RWPE2 (cell line): ENCODE measurements at regions not wholly inside any gene's neighbourhood (a gene's known extent, or its start where the extent isn't known, plus 50 kb on each side); places are given as distances from the start of the nearest gene placed in this dataset.

Experiments used
- ATAC-seq: fragments of 200-7000 bp; cut with Tn5 transposase; 3 replicates; pipeline ENCODE4 v1.9.1; 2021; ENCODE audit warnings: low read depth
- DNase-seq: peaks from one replicate; pipeline ENCODE4 v3.0.0-alpha.2; 2020; ENCODE audit warnings: low spot score
- H3K27ac ChIP-seq: fragments of 450-650 bp; 2 replicates; pipeline ENCODE4 v1.5.1; 2017; ENCODE audit warnings: mild to moderate bottlenecking; ENCODE audit not compliant: poor library complexity, severe bottlenecking
- H3K27me3 ChIP-seq: fragments of 250-450 bp; sonication (Bioruptor Pico); 2 replicates; pipeline ENCODE4 v1.5.1; 2021; ENCODE audit warnings: mild to moderate bottlenecking, moderate library complexity; ENCODE audit not compliant: insufficient read depth, poor library complexity, severe bottlenecking
- H3K36me3 ChIP-seq: fragments of 250-450 bp; sonication (Bioruptor Pico); 2 replicates; pipeline ENCODE4 v1.5.1; 2020; ENCODE audit warnings: low read depth, mild to moderate bottlenecking, moderate library complexity
- H3K4me1 ChIP-seq: fragments of 250-450 bp; sonication (Bioruptor Pico); 2 replicates; pipeline ENCODE4 v1.5.1; 2021; ENCODE audit warnings: mild to moderate bottlenecking, moderate library complexity; ENCODE audit not compliant: insufficient read depth, poor library complexity, severe bottlenecking
- H3K4me3 ChIP-seq: fragments of 250-450 bp; sonication (Bioruptor Pico); 2 replicates; pipeline ENCODE4 v1.5.1; 2021; ENCODE audit warnings: mild to moderate bottlenecking, moderate library complexity; ENCODE audit not compliant: severe bottlenecking
- H3K9me3 ChIP-seq: fragments of 250-450 bp; sonication (Bioruptor Pico); 2 replicates; pipeline ENCODE4 v1.5.1; 2021; ENCODE audit warnings: mild to moderate bottlenecking, moderate library complexity; ENCODE audit not compliant: severe bottlenecking
- TF ChIP-seq, protein P1 (sequence below): fragments of 450-650 bp; IDR thresholded peaks from one replicate; pipeline ENCODE4 v1.5.1; 2017; ENCODE audit warnings: mild to moderate bottlenecking, moderate library complexity; ENCODE audit not compliant: poor library complexity, severe bottlenecking

- Histone ChIP-seq H3K9me3 (no peaks in the 10 kb centered on the region), H3K27ac (no peak overlapping the region), H3K36me3 (no peaks in the 10 kb centered on the region), H3K4me3 (no peak overlapping the region), H3K4me1 (peaks cover 16% of the 10 kb centered on the region), H3K27me3 (no peaks in the 10 kb centered on the region)
- DNase-seq (no peak), ATAC-seq (peak; percentile 61; the same call in 1 of the 3 replicates)
- TF ChIP-seq, protein P1, sequence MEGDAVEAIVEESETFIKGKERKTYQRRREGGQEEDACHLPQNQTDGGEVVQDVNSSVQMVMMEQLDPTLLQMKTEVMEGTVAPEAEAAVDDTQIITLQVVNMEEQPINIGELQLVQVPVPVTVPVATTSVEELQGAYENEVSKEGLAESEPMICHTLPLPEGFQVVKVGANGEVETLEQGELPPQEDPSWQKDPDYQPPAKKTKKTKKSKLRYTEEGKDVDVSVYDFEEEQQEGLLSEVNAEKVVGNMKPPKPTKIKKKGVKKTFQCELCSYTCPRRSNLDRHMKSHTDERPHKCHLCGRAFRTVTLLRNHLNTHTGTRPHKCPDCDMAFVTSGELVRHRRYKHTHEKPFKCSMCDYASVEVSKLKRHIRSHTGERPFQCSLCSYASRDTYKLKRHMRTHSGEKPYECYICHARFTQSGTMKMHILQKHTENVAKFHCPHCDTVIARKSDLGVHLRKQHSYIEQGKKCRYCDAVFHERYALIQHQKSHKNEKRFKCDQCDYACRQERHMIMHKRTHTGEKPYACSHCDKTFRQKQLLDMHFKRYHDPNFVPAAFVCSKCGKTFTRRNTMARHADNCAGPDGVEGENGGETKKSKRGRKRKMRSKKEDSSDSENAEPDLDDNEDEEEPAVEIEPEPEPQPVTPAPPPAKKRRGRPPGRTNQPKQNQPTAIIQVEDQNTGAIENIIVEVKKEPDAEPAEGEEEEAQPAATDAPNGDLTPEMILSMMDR, result no peak
Measured at GRCh38 chr13:44842158-44842557, 147.1 kb downstream of the NUFIP1 start.

GRCh38 chr13:44840131-44840530, 149.1 kb downstream of the NUFIP1 start:
- Histone ChIP-seq H3K9me3 (no peaks in the 10 kb centered on the region), H3K4me1 (peaks cover 15% of the 10 kb centered on the region)
- TF ChIP-seq, protein P1, result no peak

GRCh38 chr13:44837250-44837649, 152.0 kb downstream of the NUFIP1 start:
- no peak overlapping the region for H3K27ac ChIP-seq
- TF ChIP-seq, protein P1, result no peak
- H3K27me3 ChIP-seq, result no peaks in the 10 kb centered on the region
- H3K36me3 ChIP-seq, result no peaks in the 10 kb centered on the region
- no peak for DNase-seq
- peaks cover 5% of the 10 kb centered on the region for H3K4me1 ChIP-seq
- no peaks in the 10 kb centered on the region for H3K9me3 ChIP-seq
- ATAC-seq, result no peak
- no peak overlapping the region for H3K4me3 ChIP-seq

More at GRCh38 chr13:44840131-44840530, 149.1 kb downstream of the NUFIP1 start:
- H3K4me3 ChIP-seq, result no peak overlapping the region
- no peak overlapping the region for H3K27ac ChIP-seq
- DNase-seq, result no peak
- ATAC-seq, result no peak
- no peaks in the 10 kb centered on the region for H3K36me3 ChIP-seq
- no peaks in the 10 kb centered on the region for H3K27me3 ChIP-seq

- TF ChIP-seq, protein P1, result no peak
- ATAC-seq, result no peak
- Histone ChIP-seq H3K4me1 (no peaks in the 10 kb centered on the region), H3K36me3 (no peaks in the 10 kb centered on the region), H3K27ac (no peak overlapping the region), H3K27me3 (no peaks in the 10 kb centered on the region), H3K4me3 (no peak overlapping the region), H3K9me3 (no peaks in the 10 kb centered on the region)
- DNase-seq, result no peak
Measured at GRCh38 chr13:44834404-44834803, 154.9 kb downstream of the NUFIP1 start.

- Histone ChIP-seq H3K36me3 (no peaks in the 10 kb centered on the region), H3K4me3 (no peak overlapping the region), H3K27me3 (no peaks in the 10 kb centered on the region), H3K27ac (no peak overlapping the region), H3K9me3 (no peaks in the 10 kb centered on the region), H3K4me1 (no peaks in the 10 kb centered on the region)
- TF ChIP-seq, protein P1, result no peak
- DNase-seq (no peak), ATAC-seq (no peak)
Measured at GRCh38 chr13:44833626-44834025, 155.6 kb downstream of the NUFIP1 start.
